ENCODE measurements at regions not wholly inside any gene's neighbourhood (a gene's known extent, or its start where the extent isn't known, plus 50 kb on each side); places are given as distances from the start of the nearest gene placed in this dataset.

DNA sequence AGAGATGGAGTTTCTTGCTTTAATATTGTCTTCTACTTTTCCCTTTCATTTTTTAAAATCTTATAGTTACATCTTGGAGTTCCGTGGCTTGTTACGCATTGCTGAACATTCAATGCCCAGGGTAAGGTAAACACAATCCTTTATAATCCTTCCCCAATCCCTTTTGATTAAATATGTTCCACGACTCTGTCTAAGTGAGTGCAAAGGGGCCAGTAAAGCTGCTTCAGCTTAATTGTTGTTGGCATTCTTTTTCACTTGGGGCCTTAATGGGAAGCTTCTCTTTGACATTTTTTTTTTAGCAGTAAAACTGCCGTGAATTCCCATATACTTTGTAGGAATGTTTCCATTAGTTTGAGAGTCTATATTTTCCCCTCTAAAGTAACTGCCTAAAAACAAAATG lies 1028.1 kb downstream of the C4orf33 start:
- ChIA-PET POLR2A (no interaction called here), CTCF (ENCODE audit: low intra/inter-chr PET ratio) (no interaction called here)
- Histone ChIP-seq H4K20me1 (replicated peaks; ENCODE audit: control insufficient read depth, insufficient read depth, low read length) (no peaks in the 10 kb centered on the region), H3K79me2 (ENCODE audit: control insufficient read depth, insufficient read depth, low read length) (no peaks in the 10 kb centered on the region), H3K27me3 (ENCODE audit: control insufficient read depth in 2 of 2, insufficient read depth in 2 of 2, low read length in 2 of 2) (no peaks in the 10 kb centered on the region), H3K4me2 (ENCODE audit: insufficient read depth, low read length) (no peak overlapping the region), H3K9me1 (ENCODE audit: control insufficient read depth, insufficient read depth, low read length) (no peaks in the 10 kb centered on the region), H3K9ac (ENCODE audit: insufficient read depth in 1 of 2, low read depth in 2 of 2, low read length in 2 of 2) (no peak overlapping the region), H2AFZ (ENCODE audit: low read depth, low read length) (no peak overlapping the region), H3K4me3 (no peak overlapping the region), H3K4me1 (replicated peaks in 1 of 2; ENCODE audit: control insufficient read depth in 2 of 2, insufficient read depth in 2 of 2, low read length in 2 of 2) (no peaks in the 10 kb centered on the region), H3K36me3 (ENCODE audit: control insufficient read depth, insufficient read depth, low read length) (no peaks in the 10 kb centered on the region), H3K9me3 (replicated peaks; ENCODE audit: control insufficient read depth, insufficient read depth, low read depth, low read length) (no peaks in the 10 kb centered on the region), H3K27ac (ENCODE audit: extremely low read depth, low read depth, low read length) (no peak overlapping the region)
- 0% methylated on average over 4 of the region's 4 CpGs for WGBS (ENCODE audit: insufficient coverage, low coverage, missing lambda C conversion rate)
- FAIRE-seq (no peak), DNase-seq (ENCODE audit: extremely low read depth in 1 of 4, low spot score in 3 of 4) (no peak), ATAC-seq (no peak)
- BruUV-seq (replicated peaks), result no TSS peak
- in situ Hi-C loops (cut with MboI) (no loop called here), intact Hi-C loops (cut with micrococcal nuclease) (no loop called here)
- TF ChIP-seq, protein P1, sequence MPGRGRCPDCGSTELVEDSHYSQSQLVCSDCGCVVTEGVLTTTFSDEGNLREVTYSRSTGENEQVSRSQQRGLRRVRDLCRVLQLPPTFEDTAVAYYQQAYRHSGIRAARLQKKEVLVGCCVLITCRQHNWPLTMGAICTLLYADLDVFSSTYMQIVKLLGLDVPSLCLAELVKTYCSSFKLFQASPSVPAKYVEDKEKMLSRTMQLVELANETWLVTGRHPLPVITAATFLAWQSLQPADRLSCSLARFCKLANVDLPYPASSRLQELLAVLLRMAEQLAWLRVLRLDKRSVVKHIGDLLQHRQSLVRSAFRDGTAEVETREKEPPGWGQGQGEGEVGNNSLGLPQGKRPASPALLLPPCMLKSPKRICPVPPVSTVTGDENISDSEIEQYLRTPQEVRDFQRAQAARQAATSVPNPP (IDR thresholded peaks at IDR 0.05; ENCODE audit: borderline replicate concordance, insufficient read depth, insufficient read length), result no peak
- TF ChIP-seq PTBP1 (IDR thresholded peaks at IDR 0.05; ENCODE audit: low read depth, low read length) (no peak), CBX1 (IDR thresholded peaks at IDR 0.05; ENCODE audit: low read depth) (no peak), RBM17 (IDR thresholded peaks at IDR 0.05; ENCODE audit: borderline replicate concordance, low read depth, low read length) (no peak), FOXJ2 (tag; IDR thresholded peaks at IDR 0.05) (no peak), SPI1 (IDR thresholded peaks at IDR 0.05; ENCODE audit: borderline replicate concordance, low read depth, low read length) (no peak)
- TF ChIP-seq, protein P2, sequence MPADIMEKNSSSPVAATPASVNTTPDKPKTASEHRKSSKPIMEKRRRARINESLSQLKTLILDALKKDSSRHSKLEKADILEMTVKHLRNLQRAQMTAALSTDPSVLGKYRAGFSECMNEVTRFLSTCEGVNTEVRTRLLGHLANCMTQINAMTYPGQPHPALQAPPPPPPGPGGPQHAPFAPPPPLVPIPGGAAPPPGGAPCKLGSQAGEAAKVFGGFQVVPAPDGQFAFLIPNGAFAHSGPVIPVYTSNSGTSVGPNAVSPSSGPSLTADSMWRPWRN (IDR thresholded peaks at IDR 0.05; ENCODE audit: low read depth), result no peak
